HEK293 (cell line): ENCODE measurements at regions not wholly inside any gene's neighbourhood (a gene's known extent, or its start where the extent isn't known, plus 50 kb on each side); places are given as distances from the start of the nearest gene placed in this dataset.

Experiments
- CTCF ChIA-PET: fragments of 350-600 bp; formaldehyde crosslinking; extraction: SDS; loops from one replicate; lab custom pipeline; 2021; ENCODE audit warnings: antibody characterized with exemption; lab: Yijun Ruan, JAX
- POLR2A ChIA-PET: fragments of 300-600 bp; formaldehyde crosslinking; extraction: SDS; loops from one replicate; lab custom pipeline; 2020; ENCODE audit warnings: antibody characterized with exemption, inconsistent platforms; lab: Yijun Ruan, JAX
- H3K27ac ChIP-seq: fragments of 200-500 bp; sonication (Bioruptor generic); 2 replicates; pipeline ENCODE4 v1.5.1; 2014; ENCODE audit warnings: low read depth, low read length, control low read depth, inconsistent platforms; ENCODE audit errors: extremely low read depth
- H3K36me3 ChIP-seq, 2 experiments: fragments of 200-500 bp in 1 of 2; sonication (Bioruptor generic) in 1 of 2; 1 replicate in 1 of 2; 2 replicates in 1 of 2; pipeline ENCODE4 v1.5.1; 2014 to 2017; ENCODE audit warnings: inconsistent platforms in 2 of 2, low read length in 2 of 2; ENCODE audit not compliant: control insufficient read depth in 2 of 2, insufficient read depth in 1 of 2
- H3K4me1 ChIP-seq: fragments of 200-500 bp; sonication (Bioruptor generic); 2 replicates; pipeline ENCODE4 v1.5.1; 2014; ENCODE audit warnings: mild to moderate bottlenecking, low read length, inconsistent platforms; ENCODE audit not compliant: control insufficient read depth, insufficient read depth
- H3K4me3 ChIP-seq: 2 replicates; pipeline ENCODE4 v1.5.1; 2011; ENCODE audit warnings: low read depth, mild to moderate bottlenecking, control low read depth, low read length, moderate library complexity
- H3K9me3 ChIP-seq: fragments of 200-500 bp; sonication (Bioruptor generic); 2 replicates; pipeline ENCODE4 v1.5.1; 2014; ENCODE audit warnings: low read depth, low read length, inconsistent platforms; ENCODE audit not compliant: control insufficient read depth, insufficient read depth
- HOXA7 ChIP-seq: sonication (generic); formaldehyde crosslinking; IDR thresholded peaks from 2 replicates; pipeline ENCODE4 v1.8.1; 2022; ENCODE audit warnings: missing genetic modification reagents, borderline replicate concordance
- HOXC10 ChIP-seq: sonication (generic); formaldehyde crosslinking; IDR thresholded peaks from 2 replicates; pipeline ENCODE4 v1.8.1; 2023; ENCODE audit warnings: mild to moderate bottlenecking, missing genetic modification reagents
- KLF16 ChIP-seq: fragments of 450-650 bp; formaldehyde crosslinking; IDR thresholded peaks from 2 replicates; pipeline ENCODE4 v1.5.1; 2017; ENCODE audit warnings: missing biosample characterization, missing genetic modification characterization
- REPIN1 ChIP-seq: fragments of 450-650 bp; formaldehyde crosslinking; IDR thresholded peaks from 2 replicates; pipeline ENCODE4 v1.5.1; 2017; ENCODE audit warnings: missing biosample characterization, missing genetic modification characterization, low read depth
- SALL2 ChIP-seq: fragments of 450-650 bp; formaldehyde crosslinking; IDR thresholded peaks from 2 replicates; pipeline ENCODE4 v1.5.0; 2017; ENCODE audit warnings: missing biosample characterization, mild to moderate bottlenecking, missing genetic modification characterization, borderline replicate concordance
- SP2 ChIP-seq: fragments of 450-650 bp; formaldehyde crosslinking; IDR thresholded peaks from 2 replicates; pipeline ENCODE4 v1.5.1; 2016; ENCODE audit warnings: missing biosample characterization, missing genetic modification characterization
- TRIM28 ChIP-seq: IDR thresholded peaks from 2 replicates; pipeline ENCODE4 v1.6.1; 2011; ENCODE audit warnings: low read length, control low read depth, borderline replicate concordance
- ZIC2 ChIP-seq: fragments of 450-650 bp; formaldehyde crosslinking; IDR thresholded peaks from 2 replicates; pipeline ENCODE4 v1.5.1; 2016; ENCODE audit warnings: missing biosample characterization, missing genetic modification characterization
- ZNF121 ChIP-seq: fragments of 450-650 bp; formaldehyde crosslinking; IDR thresholded peaks from 2 replicates; pipeline ENCODE4 v1.5.1; 2016; ENCODE audit warnings: missing biosample characterization, missing genetic modification characterization
- ZNF133 ChIP-seq: fragments of 450-650 bp; formaldehyde crosslinking; IDR thresholded peaks from 2 replicates; pipeline ENCODE4 v1.5.1; 2016; ENCODE audit warnings: missing biosample characterization, missing genetic modification characterization
- ZNF140 ChIP-seq: fragments of 450-650 bp; formaldehyde crosslinking; IDR thresholded peaks from 2 replicates; pipeline ENCODE4 v1.5.1; 2016; ENCODE audit warnings: missing biosample characterization, missing genetic modification characterization
- ZNF146 ChIP-seq: fragments of 450-650 bp; formaldehyde crosslinking; IDR thresholded peaks from 2 replicates; pipeline ENCODE4 v1.5.1; 2016; ENCODE audit warnings: missing biosample characterization, missing genetic modification characterization
- ZNF223 ChIP-seq: fragments of 450-650 bp; formaldehyde crosslinking; IDR thresholded peaks from 2 replicates; pipeline ENCODE4 v1.5.1; 2016; ENCODE audit warnings: missing biosample characterization, missing genetic modification characterization
- ZNF239 ChIP-seq: fragments of 450-650 bp; formaldehyde crosslinking; IDR thresholded peaks from 2 replicates; pipeline ENCODE4 v1.5.1; 2016; ENCODE audit warnings: missing biosample characterization, missing genetic modification characterization
- ZNF341 ChIP-seq: fragments of 450-650 bp; formaldehyde crosslinking; IDR thresholded peaks from 2 replicates; pipeline ENCODE4; 2016; ENCODE audit warnings: low read depth, missing biosample characterization, missing genetic modification characterization
- ZNF423 ChIP-seq: fragments of 450-650 bp; formaldehyde crosslinking; IDR thresholded peaks from 2 replicates; pipeline ENCODE4 v1.5.1; 2016; ENCODE audit warnings: missing biosample characterization, missing genetic modification characterization
- ZNF514 ChIP-seq: fragments of 450-650 bp; formaldehyde crosslinking; IDR thresholded peaks from 2 replicates; pipeline ENCODE4 v1.5.1; 2016; ENCODE audit warnings: missing biosample characterization, missing genetic modification characterization
- ZNF521 ChIP-seq: fragments of 450-650 bp; formaldehyde crosslinking; IDR thresholded peaks from 2 replicates; pipeline ENCODE4 v1.5.1; 2017; ENCODE audit warnings: missing biosample characterization, mild to moderate bottlenecking, missing genetic modification characterization
- ZNF544 ChIP-seq: fragments of 450-650 bp; formaldehyde crosslinking; IDR thresholded peaks from 2 replicates; pipeline ENCODE4 v1.5.0; 2017; ENCODE audit warnings: missing biosample characterization, missing genetic modification characterization
- ZNF549 ChIP-seq: fragments of 450-650 bp; IDR thresholded peaks from 2 replicates; pipeline ENCODE4 v1.5.1; 2018; ENCODE audit warnings: missing biosample characterization, missing genetic modification characterization, mild to moderate bottlenecking, inconsistent platforms, moderate library complexity
- ZNF610 ChIP-seq: fragments of 450-650 bp; formaldehyde crosslinking; IDR thresholded peaks from 2 replicates; pipeline ENCODE4 v1.5.1; 2016; ENCODE audit warnings: missing biosample characterization, missing genetic modification characterization, borderline replicate concordance
- ZNF621 ChIP-seq: fragments of 450-650 bp; formaldehyde crosslinking; IDR thresholded peaks from 2 replicates; pipeline ENCODE4 v1.5.1; 2017; ENCODE audit warnings: missing biosample characterization, missing genetic modification characterization
- TF ChIP-seq, protein P1 (sequence below): fragments of 450-650 bp; formaldehyde crosslinking; IDR thresholded peaks from 2 replicates; pipeline ENCODE4 v1.5.1; 2017; ENCODE audit warnings: missing biosample characterization, missing genetic modification characterization
- TF ChIP-seq, protein P2 (sequence below): fragments of 450-650 bp; formaldehyde crosslinking; IDR thresholded peaks from 2 replicates; pipeline ENCODE4 v1.5.1; 2016; ENCODE audit warnings: missing biosample characterization, missing genetic modification characterization
- TF ChIP-seq, protein P3 (sequence below): sonication (generic); formaldehyde crosslinking; IDR thresholded peaks from 2 replicates; pipeline ENCODE4 v1.8.1; 2022; ENCODE audit warnings: mild to moderate bottlenecking, moderate library complexity, missing genetic modification reagents
- TF ChIP-seq, protein P4 (sequence below): fragments of 450-650 bp; formaldehyde crosslinking; IDR thresholded peaks from 2 replicates; pipeline ENCODE4 v1.5.1; 2016; ENCODE audit warnings: missing biosample characterization, missing genetic modification characterization

DNA sequence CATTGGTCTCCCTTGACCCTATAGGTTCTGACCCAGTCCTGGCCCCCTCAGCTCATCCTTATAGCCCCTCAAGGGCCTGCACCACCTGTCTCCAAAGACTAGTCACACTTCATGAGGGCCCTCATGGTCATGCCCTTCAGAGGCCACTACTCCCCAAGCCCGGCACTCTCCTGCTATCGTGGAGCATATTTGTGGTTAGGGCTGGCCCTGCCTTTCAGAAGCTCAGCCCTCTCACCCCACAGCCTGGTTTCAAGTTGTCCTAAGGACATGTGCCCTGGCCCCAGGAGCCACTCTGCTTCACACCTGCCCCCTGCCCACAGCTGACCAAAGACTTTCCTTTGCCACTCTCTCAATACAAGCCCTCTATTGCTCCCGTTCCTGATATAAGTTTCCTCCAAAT, 60.3 kb upstream of the LBX1 start:
- no peak for TF ChIP-seq HOXA7 (CRISPR knock-in tag)
- no peak for TF ChIP-seq ZNF514 (tag by site-specific recombination)
- TF ChIP-seq, protein P1, sequence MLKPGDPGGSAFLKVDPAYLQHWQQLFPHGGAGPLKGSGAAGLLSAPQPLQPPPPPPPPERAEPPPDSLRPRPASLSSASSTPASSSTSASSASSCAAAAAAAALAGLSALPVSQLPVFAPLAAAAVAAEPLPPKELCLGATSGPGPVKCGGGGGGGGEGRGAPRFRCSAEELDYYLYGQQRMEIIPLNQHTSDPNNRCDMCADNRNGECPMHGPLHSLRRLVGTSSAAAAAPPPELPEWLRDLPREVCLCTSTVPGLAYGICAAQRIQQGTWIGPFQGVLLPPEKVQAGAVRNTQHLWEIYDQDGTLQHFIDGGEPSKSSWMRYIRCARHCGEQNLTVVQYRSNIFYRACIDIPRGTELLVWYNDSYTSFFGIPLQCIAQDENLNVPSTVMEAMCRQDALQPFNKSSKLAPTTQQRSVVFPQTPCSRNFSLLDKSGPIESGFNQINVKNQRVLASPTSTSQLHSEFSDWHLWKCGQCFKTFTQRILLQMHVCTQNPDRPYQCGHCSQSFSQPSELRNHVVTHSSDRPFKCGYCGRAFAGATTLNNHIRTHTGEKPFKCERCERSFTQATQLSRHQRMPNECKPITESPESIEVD (tag by site-specific recombination): no peak
- no peak for TF ChIP-seq HOXC10 (CRISPR knock-in tag)
- no peak for TF ChIP-seq KLF16 (tag by site-specific recombination)
- TF ChIP-seq ZNF544 (tag by site-specific recombination): no peak
- TF ChIP-seq, protein P2, sequence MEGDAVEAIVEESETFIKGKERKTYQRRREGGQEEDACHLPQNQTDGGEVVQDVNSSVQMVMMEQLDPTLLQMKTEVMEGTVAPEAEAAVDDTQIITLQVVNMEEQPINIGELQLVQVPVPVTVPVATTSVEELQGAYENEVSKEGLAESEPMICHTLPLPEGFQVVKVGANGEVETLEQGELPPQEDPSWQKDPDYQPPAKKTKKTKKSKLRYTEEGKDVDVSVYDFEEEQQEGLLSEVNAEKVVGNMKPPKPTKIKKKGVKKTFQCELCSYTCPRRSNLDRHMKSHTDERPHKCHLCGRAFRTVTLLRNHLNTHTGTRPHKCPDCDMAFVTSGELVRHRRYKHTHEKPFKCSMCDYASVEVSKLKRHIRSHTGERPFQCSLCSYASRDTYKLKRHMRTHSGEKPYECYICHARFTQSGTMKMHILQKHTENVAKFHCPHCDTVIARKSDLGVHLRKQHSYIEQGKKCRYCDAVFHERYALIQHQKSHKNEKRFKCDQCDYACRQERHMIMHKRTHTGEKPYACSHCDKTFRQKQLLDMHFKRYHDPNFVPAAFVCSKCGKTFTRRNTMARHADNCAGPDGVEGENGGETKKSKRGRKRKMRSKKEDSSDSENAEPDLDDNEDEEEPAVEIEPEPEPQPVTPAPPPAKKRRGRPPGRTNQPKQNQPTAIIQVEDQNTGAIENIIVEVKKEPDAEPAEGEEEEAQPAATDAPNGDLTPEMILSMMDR (tag by site-specific recombination): no peak
- H3K36me3 ChIP-seq: no peaks in the 10 kb centered on the region
- H3K4me3 ChIP-seq: no peak overlapping the region
- H3K9me3 ChIP-seq: no peaks in the 10 kb centered on the region
- CTCF ChIA-PET: interaction anchor here (0.6 to 9.1 kb wide), 17 partner anchors 10 to 281 kb away, joined by 3 to 124 read pairs (median 5); partner anchors contain the start of gene BTRC
- no peak overlapping the region for H3K27ac ChIP-seq
- H3K4me1 ChIP-seq: peaks cover 12% of the 10 kb centered on the region
- POLR2A ChIA-PET: interaction anchor here (0.5 kb wide), 1 partner anchor 96 kb away, joined by 3 read pairs; no protein-coding TSS in a partner anchor

DNA sequence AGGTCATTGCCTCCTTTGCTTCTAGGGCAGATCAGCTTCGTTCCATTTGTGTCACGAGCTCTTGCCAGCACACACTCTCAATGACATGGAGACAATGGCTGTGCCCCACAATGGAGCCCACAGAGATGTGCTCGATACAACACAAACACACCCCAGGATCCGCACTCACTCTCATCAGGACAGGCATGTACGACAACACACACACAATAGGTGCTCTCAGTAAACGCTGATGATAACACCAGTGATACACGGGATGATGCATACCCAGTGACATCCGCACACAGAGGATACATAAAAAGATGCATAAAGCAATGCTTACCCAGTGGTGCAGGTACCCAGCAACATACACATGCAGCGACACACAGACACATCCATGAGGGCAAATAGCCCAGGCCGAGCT, 61.2 kb upstream of the LBX1 start:
- POLR2A ChIA-PET: no interaction called here
- Histone ChIP-seq H3K36me3 (no peaks in the 10 kb centered on the region), H3K9me3 (no peaks in the 10 kb centered on the region), H3K27ac (no peak overlapping the region), H3K4me1 (peaks cover 7% of the 10 kb centered on the region), H3K4me3 (no peak overlapping the region)
- TF ChIP-seq ZNF610: no peak
- TF ChIP-seq ZNF133: peak; percentile 74
- TF ChIP-seq REPIN1 (tag by site-specific recombination): no peak
- no peak for TF ChIP-seq ZNF239 (tag by site-specific recombination)
- TF ChIP-seq, protein P3, sequence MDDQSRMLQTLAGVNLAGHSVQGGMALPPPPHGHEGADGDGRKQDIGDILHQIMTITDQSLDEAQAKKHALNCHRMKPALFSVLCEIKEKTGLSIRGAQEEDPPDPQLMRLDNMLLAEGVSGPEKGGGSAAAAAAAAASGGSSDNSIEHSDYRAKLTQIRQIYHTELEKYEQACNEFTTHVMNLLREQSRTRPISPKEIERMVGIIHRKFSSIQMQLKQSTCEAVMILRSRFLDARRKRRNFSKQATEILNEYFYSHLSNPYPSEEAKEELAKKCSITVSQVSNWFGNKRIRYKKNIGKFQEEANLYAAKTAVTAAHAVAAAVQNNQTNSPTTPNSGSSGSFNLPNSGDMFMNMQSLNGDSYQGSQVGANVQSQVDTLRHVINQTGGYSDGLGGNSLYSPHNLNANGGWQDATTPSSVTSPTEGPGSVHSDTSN (CRISPR knock-in tag): no peak
- CTCF ChIA-PET: interaction anchor here (0.6 to 9.1 kb wide), 20 partner anchors 9 to 280 kb away, joined by 3 to 124 read pairs (median 5); no protein-coding TSS in a partner anchor

DNA sequence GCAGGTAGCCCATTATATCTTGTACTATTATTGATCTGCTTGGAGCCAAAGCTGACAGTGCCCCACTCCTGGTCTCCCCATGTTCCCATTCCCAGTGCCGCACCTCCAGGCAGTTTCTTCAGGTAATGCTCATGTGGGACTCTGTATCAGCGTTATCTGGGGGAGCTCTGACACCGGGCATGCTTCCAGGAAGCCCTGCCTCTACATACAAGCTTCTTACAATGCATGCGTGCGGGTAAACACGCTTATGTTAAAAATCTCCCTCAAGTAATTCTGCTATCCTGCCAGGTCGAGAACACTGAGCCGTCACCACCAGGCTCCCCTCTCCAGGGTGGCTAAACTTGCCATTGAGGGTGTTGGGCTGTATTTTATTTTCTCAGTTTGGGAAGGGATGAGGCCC, 61.6 kb upstream of the LBX1 start:
- no peak for TF ChIP-seq ZNF423 (tag by site-specific recombination)
- no peak for TF ChIP-seq ZNF521
- no peak for TF ChIP-seq ZNF140 (tag by site-specific recombination)
- TF ChIP-seq ZNF621 (tag by site-specific recombination): no peak
- no peak for TF ChIP-seq SP2 (tag by site-specific recombination)
- no peak for TF ChIP-seq ZNF133
- no peak for TF ChIP-seq ZNF341 (tag by site-specific recombination)
- TF ChIP-seq, protein P4, sequence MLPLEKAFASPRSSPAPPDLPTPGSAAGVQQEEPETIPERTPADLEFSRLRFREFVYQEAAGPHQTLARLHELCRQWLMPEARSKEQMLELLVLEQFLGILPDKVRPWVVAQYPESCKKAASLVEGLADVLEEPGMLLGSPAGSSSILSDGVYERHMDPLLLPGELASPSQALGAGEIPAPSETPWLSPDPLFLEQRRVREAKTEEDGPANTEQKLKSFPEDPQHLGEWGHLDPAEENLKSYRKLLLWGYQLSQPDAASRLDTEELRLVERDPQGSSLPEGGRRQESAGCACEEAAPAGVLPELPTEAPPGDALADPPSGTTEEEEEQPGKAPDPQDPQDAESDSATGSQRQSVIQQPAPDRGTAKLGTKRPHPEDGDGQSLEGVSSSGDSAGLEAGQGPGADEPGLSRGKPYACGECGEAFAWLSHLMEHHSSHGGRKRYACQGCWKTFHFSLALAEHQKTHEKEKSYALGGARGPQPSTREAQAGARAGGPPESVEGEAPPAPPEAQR (tag by site-specific recombination): no peak
- no peak for TF ChIP-seq ZNF223 (tag by site-specific recombination)
- no peak for TF ChIP-seq ZIC2
- no peak for TF ChIP-seq REPIN1 (tag by site-specific recombination)
- no peak for TF ChIP-seq SALL2 (tag by site-specific recombination)
- no peak for TF ChIP-seq TRIM28
- TF ChIP-seq ZNF549 (tag by site-specific recombination): no peak
- TF ChIP-seq ZNF121: no peak
- no peak for TF ChIP-seq ZNF146 (tag by site-specific recombination)
- ChIA-PET CTCF (interaction anchor here (0.6 to 9.1 kb wide), 17 partner anchors 9 to 176 kb away, joined by 3 to 124 read pairs (median 5); no protein-coding TSS in a partner anchor), POLR2A (no interaction called here)
- Histone ChIP-seq H3K4me3 (no peak overlapping the region), H3K36me3 (no peaks in the 10 kb centered on the region), H3K4me1 (peaks cover 6% of the 10 kb centered on the region), H3K27ac (0 out of 2 replicates have a peak overlapping the region, but pooled peaks have one; percentile 24), H3K9me3 (no peaks in the 10 kb centered on the region)
